NCI-H1436 (cell line): ENCODE measurements at regions not wholly inside any gene's neighbourhood (a gene's known extent, or its start where the extent isn't known, plus 50 kb on each side); places are given as distances from the start of the nearest gene placed in this dataset.
A peak's percentile ranks its signal among the peaks of the same experiment; 100 is the strongest.
"Not testable (repeated sequence)": the region's sequence is repeated elsewhere in the genome, so short reads cannot be mapped to it uniquely, and the experiment has no call there.

Experiments used
- DNase-seq: peaks from one replicate; lab custom pipeline; 2025; lab: John Stamatoyannopoulos, UW

DNA sequence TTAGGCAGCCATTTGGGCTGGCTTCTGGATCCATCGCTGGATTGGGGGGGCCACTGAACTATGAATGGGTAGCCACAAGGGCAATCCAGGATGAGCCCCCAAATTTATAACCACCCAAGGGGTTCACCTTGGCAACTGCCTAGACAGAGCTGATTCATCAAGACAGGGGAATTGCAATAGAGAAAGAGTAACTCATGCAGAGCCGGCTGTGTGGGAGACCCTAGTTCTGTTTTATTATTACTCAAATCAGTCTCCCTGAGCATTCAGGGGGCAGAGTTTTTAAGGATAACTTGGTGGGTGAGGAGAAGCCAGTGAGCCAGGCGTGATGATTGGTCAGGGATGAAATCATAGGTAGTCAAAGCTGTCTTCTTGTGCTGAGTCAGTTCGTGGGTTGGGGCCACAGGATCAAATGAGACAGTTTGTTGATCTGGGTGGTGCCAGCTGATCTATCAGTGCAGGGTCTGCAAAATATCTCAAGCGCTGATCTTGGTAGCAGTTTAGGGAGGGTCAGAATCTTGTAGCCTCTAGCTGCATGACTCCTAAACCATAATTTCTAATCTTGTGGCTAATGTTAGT is 57.9 kb downstream of the DNAJB9 start:
- DNase-seq, result no peak

DNA sequence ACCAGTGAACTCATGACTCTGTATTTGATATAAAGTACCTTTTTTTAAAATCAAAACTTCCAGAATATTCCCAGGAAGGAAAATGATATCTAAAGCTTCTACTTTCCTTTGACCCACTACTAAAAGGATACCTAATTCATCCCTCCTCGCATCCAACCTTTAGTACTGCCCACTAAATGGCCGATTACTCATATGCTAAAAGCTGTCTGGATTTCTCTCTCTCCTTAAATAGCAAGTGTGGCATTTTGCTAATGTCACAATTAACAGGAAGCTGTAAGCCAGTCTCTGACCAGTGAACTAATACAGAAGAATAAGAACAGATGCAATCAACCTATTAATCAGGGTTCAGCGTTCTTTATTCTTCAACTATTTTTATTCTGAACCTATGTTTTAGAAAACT is 59.0 kb downstream of the DNAJB9 start:
- no peak for DNase-seq

DNA sequence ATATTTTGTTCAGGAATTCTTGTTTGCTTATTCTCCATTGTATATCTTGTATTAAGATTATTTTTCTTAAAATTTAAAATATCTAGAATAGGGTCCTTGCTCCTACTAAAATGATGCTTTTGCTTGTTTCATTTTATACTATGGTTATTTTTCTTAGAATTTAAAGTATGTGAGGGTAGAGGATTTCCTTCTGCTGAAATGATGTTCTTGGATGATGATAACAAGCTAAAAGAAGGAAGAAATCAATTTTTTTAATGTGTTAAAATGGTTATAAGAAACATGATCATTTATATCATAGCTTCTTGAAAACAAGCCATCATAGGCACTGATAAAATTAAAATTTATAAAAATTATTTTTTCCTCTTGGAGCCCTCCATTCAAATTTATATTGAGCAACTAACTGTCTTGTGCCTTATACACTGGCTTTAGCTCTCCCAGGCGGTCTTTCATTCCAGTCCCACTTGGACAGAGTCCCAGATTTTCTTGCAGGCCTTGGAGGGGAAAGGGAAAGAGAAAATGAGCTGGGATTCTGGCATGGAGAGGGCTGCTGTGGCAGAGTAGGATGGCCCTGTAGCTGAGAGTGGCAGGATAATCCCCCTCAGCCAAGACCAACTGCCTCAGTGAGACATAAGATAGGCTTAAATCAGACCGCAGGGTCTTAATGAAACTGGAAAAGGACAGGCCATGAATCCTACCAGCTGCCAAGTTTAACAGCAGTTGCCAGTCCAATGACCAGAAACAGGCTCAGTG is 60.2 kb downstream of the DNAJB9 start:
- no peak for DNase-seq

GRCh38 chr7:108634036-108634435 is 64.4 kb downstream of the DNAJB9 start:
- no peak for DNase-seq

DNA sequence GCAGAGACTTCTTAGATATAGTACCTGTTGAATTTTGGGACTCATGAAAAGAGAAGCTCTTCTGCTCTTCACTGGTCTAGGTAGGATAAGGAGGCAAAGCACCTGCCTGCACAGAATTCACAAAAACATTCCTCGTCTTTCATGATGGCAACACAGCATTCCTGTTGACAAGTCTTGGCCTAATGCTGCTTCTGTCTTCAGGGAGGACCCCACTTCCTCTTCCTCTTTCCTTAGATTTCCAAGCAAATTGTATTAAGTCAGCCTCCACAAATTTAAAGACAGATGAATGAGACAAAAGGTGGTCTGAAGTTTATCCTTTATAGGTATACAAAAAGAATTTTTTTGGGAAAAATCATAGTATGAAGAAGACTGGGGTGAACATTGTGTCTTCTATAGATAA is 64.9 kb downstream of the DNAJB9 start:
- DNase-seq, result no peak

GRCh38 chr7:108637049-108637621 is 67.5 kb downstream of the DNAJB9 start:
- DNase-seq, result no peak

DNA sequence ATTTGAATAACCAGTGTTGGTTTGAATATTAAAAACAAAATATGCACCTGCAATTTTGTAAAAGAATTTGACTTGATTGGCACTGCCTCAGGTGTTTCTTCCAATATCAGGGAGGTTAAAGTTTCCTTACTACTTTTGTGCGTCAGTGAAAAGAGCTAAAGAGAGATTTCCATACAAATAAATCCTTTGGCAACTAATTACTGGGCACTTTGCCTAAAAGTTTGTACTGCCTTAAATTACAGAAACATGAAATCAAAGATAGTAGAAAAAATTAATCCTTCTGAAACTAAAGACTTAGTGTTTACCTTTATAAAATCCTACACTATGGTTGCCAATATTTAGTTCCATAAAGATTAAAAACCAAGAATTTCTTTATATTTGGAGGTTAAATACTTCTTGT is 72.5 kb downstream of the DNAJB9 start:
- no peak for DNase-seq

DNA sequence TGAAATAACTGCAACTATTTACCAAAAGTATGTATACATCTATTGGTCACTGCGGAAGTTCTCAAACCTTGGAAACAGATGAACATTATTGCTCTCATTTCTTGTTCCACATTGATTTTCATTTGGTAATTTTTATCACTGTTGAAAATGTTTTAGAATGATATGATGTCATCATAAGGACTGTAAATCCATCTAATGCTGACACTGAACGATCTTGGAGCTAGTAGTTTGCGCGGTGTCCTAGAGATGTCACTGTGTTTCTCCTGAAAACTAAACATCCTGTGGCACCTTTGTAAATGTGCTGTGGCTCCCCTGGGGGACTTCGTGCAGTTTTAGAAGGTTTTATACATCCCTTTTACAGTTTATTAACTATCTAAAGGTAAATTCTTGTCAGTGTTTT is 73.5 kb downstream of the DNAJB9 start:
- DNase-seq, result no peak

DNA sequence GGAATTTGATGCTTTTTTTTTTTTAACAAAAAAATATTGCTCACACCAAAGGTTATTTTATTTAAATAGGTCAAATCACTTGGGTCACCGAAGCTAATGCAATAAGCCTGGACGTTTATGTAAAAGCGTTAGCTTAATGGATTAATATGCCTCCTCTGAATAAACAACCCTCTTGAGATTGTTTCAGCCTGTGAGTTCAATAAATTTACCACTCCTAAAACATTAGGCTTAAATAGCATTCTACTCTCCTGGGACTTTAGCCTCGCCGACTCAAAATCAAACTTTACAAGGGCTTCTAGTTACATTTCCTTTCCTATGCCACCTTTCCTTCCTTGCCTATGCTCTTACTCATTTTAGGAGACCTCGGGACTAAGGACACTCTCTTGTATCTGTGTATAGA is 79.3 kb downstream of the DNAJB9 start:
- peak; percentile 3 for DNase-seq

GRCh38 chr7:108650467-108650866 is 80.8 kb downstream of the DNAJB9 start:
- no peak for DNase-seq

DNA sequence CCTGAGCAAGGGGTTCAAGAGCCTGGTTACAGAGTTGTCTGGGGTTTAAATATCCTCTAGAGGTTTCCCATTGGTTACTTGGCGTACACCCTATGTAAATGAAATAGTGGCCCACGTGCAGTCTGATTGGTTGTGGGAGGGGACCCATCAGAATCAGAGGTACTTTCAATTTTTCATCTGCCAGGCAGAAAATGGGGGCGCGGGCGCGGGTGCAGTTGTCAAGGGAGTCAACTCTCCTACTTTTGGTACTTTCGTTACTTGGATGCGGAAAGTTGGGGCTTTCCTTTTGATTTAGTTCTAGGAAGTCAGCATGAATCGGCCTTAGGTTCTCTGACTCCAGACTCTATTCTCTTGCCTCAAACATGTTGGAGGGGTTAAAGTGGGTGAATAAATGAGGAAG is 83.2 kb downstream of the DNAJB9 start:
- no peak for DNase-seq

DNA sequence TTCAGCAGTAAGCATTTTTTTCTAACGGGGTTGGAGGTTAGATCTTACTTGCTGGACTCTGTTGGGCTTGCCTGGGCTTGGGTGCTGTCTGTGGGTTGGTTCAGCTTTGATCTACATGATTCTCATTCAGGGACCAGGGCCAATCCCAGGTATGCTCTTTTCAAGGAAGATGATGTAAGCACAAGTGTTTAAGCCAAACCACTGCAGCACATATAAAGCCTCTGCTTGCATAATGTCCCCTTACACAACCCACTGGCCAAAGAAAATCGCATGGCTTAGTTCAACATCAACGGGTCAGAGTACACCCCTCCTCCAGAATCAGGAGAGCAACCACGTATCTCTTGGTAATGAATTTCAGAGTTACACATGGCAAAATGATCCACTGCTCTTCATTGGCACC is 83.9 kb downstream of the DNAJB9 start:
- no peak for DNase-seq

- DNase-seq, result not testable (repeated sequence)
Observed at GRCh38 chr7:108657140-108657726, 87.6 kb downstream of the DNAJB9 start.

DNA sequence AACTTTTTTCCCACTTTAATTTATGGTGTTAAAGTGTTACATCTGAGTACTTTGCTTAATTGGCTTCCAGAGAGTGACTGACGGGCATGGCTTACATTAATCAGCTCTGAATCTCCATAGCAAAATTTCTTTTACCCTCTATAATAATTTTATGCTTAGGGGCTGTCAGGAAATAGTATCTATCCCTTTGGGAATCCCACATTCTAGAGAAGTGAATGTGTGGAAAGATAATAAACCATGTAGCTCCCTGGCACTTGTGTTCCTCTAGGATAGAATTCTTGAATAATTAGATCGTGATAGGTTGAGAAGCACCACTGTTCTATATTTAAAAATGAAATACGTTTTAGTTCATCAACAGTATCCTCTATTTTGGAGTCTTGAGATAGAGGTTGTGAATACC is 89.6 kb downstream of the DNAJB9 start:
- DNase-seq, result no peak

DNA sequence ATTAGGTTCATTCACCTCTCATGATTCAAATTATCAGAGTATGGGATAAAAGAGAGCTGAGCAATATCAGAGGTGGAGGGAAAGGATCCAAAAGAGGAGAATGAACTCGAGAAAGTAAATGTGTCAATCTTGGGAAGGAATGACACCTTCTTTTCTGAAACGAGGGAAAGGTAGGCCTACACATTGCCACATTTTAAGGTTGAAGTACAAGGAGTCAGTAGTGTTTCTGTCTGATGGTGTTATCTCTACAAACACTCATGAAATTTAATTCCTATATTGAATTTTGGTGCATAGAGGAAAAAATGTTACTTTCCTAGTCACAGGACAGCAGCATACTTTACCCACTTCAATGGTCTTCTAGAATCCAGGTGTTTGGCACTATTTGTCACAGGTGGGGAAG is 90.2 kb downstream of the DNAJB9 start:
- no peak for DNase-seq

GRCh38 chr7:108660465-108660864 is 90.8 kb downstream of the DNAJB9 start:
- DNase-seq, result no peak

DNA sequence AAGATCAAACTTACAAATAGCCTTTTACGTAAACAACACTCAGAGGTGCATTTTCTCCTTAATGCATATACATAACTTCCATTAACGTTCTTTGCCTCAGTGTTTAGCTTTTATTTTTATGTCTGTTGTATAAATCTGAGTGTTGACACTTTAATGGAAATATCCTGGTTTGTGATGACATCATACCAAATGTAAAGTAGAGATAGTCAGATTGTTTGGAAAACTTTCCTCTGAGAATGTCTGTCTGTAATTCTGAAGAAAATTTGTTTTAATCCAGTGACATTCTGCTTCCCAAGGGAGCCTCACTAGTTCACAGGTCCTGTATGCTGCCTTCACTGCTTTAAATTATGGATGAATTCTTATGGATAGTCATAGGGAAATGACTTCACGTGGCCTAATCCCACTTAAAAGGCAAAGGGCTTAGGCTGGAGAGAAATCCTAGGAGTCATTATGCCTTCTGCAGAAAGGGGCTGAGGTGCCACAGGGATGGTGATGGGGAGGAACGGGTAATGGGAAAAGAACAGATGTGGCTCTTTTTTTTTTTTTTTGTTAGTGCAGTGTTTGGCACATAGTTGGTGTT is 93.2 kb downstream of the DNAJB9 start:
- DNase-seq, result no peak

DNA sequence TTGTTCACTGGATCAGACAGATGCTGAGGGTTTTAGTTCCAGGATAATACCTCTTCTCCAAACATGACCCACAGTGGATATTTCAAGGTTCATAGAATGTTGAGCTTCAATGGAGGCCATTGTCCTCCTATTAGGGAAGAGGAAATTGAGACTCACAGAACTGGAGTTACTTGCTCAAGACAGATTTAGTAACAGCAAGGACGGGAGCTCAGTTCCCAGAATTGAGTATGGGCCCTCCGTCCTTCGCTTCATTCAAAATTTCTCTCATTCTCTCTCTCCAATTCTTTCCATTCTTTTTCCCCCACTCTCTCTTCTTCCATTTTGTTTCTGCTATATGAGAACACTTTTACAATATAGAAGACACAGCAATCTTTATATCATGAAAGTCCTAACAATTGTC is 94.0 kb downstream of the DNAJB9 start:
- DNase-seq, result no peak

DNA sequence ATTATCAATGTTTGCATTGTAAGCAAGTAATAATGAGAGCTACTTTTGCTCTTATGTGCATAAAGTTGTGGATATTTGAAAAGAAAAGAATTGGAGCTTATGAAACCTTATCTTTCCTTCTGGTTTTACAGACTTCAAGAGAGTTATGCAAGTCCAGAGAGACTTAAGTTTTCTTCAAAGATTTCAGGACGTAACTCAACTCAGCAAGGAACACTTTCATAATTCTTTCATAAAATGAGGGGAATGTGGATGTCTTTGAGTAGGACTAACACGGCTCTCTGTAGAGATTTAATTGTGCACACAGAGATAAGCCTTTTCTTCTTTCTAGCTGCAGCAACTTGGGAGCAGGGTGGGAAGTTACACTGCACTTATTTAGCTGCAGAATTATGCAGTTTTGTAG is 97.5 kb downstream of the DNAJB9 start:
- DNase-seq, result no peak

DNA sequence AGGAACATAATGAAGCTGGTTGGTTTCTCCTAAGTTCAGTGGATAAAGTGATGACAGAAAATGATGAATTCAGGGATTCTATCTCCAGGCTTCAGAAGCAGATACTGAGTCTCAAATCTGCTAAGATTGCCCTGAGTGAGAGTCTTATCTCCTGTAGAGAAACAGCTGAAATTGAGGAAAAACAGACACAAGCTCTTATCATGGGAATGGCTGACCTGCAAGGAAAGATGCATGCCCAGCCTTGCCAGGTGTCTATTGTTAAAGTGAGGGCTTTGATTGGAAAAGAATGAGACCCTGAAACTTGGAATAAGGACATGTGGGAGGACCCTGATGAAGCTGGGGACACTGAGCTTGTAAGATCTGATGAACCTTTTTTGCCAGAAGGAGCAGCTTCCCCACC is 100.3 kb downstream of the DNAJB9 start:
- DNase-seq, result no peak

DNA sequence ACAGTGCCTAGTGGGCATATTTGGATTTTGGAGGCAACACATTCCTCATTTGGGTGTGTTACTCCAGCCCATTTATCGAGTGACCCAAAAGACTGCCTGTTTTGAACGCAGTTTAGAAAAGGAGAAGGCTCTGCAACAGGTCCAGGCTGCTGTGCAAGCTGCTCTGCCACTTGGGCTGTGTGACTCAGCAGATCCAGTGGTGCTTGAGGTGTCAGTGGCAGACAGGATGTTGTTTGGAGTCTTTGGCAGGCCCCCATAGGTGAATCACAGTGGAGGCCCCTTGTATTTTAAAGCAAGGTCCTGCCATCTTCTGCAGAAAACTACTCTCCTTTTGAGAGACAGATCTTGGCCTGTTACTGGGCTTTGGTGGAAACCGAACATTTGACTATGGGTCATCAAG is 104.0 kb downstream of the DNAJB9 start:
- not testable (repeated sequence) for DNase-seq

GRCh38 chr7:108684629-108685028 is 115.0 kb downstream of the DNAJB9 start:
- no peak for DNase-seq

DNA sequence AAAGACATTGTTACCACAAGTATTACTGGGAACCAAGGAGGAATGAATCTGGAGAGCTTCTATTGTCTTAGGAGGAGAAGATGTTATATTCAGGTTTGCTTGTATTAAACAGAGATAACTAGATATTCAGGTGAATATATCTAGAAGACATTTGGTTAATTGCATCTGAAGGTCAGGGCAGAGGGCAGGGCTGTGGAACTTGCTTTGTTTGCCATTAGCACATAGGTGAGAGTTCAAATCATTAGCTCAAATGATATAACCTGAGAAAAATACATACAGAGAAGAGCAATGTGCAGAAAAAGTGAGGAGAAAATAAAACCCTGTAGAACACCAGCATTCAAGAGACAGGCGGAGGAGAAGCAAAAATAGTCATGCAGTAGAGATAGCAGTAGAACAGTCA is 116.8 kb downstream of the DNAJB9 start:
- DNase-seq, result no peak
